ENCODE measurements at regions not wholly inside any gene's neighbourhood (a gene's known extent, or its start where the extent isn't known, plus 50 kb on each side); places are given as distances from the start of the nearest gene placed in this dataset.

DNA sequence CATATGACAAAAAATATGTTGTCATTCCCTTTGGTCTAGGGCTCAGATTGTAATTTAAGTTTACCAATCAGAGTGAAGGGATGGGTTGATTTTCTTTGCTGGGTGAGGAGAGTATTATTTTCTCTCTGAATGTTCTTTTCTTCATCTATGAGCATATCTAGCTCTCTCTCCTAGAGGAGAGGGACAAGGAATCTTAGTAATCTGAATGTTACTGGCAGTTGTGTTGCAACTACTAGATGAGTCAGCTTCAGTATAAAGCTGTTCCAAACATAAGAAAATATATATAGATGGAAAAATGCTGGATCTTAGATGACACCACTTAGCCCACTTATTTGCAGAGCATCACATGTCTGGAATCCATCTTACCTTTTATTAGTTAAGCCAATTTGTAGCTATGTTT lies 259.3 kb downstream of the TUSC1 start:
- no peak overlapping the region for H3K27ac ChIP-seq (ENCODE audit: low read depth in 1 of 2, low read length in 2 of 2)
- ChIA-PET POLR2A (no interaction called here), CTCF (no interaction called here)
- H3K27me3 ChIP-seq (ENCODE audit: control insufficient read depth in 1 of 2, insufficient read depth in 2 of 2, low read length in 2 of 2): no peaks in the 10 kb centered on the region
- no peaks in the 10 kb centered on the region for H3K9me3 ChIP-seq (ENCODE audit: control insufficient read depth in 1 of 2, insufficient read depth in 1 of 2, low read length in 2 of 2)
- no peaks in the 10 kb centered on the region for H3K27me3 Mint-ChIP-seq
- no peak for DNase-seq
- no peaks in the 10 kb centered on the region for H3K4me1 ChIP-seq (ENCODE audit: insufficient read depth, low read length)
- TF ChIP-seq, protein P1, sequence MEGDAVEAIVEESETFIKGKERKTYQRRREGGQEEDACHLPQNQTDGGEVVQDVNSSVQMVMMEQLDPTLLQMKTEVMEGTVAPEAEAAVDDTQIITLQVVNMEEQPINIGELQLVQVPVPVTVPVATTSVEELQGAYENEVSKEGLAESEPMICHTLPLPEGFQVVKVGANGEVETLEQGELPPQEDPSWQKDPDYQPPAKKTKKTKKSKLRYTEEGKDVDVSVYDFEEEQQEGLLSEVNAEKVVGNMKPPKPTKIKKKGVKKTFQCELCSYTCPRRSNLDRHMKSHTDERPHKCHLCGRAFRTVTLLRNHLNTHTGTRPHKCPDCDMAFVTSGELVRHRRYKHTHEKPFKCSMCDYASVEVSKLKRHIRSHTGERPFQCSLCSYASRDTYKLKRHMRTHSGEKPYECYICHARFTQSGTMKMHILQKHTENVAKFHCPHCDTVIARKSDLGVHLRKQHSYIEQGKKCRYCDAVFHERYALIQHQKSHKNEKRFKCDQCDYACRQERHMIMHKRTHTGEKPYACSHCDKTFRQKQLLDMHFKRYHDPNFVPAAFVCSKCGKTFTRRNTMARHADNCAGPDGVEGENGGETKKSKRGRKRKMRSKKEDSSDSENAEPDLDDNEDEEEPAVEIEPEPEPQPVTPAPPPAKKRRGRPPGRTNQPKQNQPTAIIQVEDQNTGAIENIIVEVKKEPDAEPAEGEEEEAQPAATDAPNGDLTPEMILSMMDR (IDR thresholded peaks at IDR 0.05): no peak
- H3K4me3 ChIP-seq (ENCODE audit: low read length): no peak overlapping the region
- H3K27ac Mint-ChIP-seq: no peak overlapping the region
- intact Hi-C loops (cut with DNase I, micrococcal nuclease): no loop called here
- ATAC-seq (ENCODE audit: poor library complexity): no peak
- no peaks in the 10 kb centered on the region for H3K4me1 Mint-ChIP-seq (ENCODE audit: low read depth)
- H3K36me3 Mint-ChIP-seq (ENCODE audit: low read depth): no peaks in the 10 kb centered on the region
- peaks cover 19% of the 10 kb centered on the region for H3K9me3 Mint-ChIP-seq
- no peaks in the 10 kb centered on the region for H3K36me3 ChIP-seq (ENCODE audit: insufficient read depth, low read length)
- H3K4me3 Mint-ChIP-seq: no peak overlapping the region

DNA sequence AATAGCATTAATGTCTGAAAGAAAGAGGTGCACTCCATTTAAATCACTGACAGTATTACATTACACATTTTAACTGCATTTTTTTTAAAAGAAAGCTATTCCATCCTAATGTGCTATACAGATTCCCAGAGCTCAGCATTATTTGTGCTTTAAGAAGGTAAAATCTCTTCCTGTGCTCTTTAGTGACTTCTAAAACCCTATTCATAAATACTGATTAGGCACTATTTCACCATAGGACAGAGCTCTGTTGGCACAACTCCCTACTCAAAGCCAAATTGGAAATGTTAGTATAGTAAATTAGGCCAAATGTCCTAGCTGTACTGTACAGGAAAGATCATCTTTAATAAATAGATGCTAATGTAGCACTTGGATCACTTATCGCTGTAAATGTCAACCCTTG lies 262.5 kb downstream of the TUSC1 start:
- no peaks in the 10 kb centered on the region for H3K4me1 ChIP-seq (ENCODE audit: insufficient read depth, low read length)
- intact Hi-C loops (cut with DNase I, micrococcal nuclease): no loop called here
- ChIA-PET CTCF (no interaction called here), POLR2A (no interaction called here)
- no peak overlapping the region for H3K27ac Mint-ChIP-seq
- H3K27ac ChIP-seq (ENCODE audit: low read depth in 1 of 2, low read length in 2 of 2): no peak overlapping the region
- H3K4me3 Mint-ChIP-seq: no peak overlapping the region
- no peaks in the 10 kb centered on the region for H3K27me3 Mint-ChIP-seq
- H3K36me3 Mint-ChIP-seq (ENCODE audit: low read depth): no peaks in the 10 kb centered on the region
- H3K9me3 Mint-ChIP-seq: peaks cover 14% of the 10 kb centered on the region
- no peaks in the 10 kb centered on the region for H3K27me3 ChIP-seq (ENCODE audit: control insufficient read depth in 1 of 2, insufficient read depth in 2 of 2, low read length in 2 of 2)
- H3K9me3 ChIP-seq (ENCODE audit: control insufficient read depth in 1 of 2, insufficient read depth in 1 of 2, low read length in 2 of 2): no peaks in the 10 kb centered on the region
- H3K36me3 ChIP-seq (ENCODE audit: insufficient read depth, low read length): no peaks in the 10 kb centered on the region
- H3K4me1 Mint-ChIP-seq (ENCODE audit: low read depth): no peaks in the 10 kb centered on the region
- no peak overlapping the region for H3K4me3 ChIP-seq (ENCODE audit: low read length)
- TF ChIP-seq, protein P1 (IDR thresholded peaks at IDR 0.05): no peak
- DNase-seq (no peak), ATAC-seq (ENCODE audit: poor library complexity) (no peak)

DNA sequence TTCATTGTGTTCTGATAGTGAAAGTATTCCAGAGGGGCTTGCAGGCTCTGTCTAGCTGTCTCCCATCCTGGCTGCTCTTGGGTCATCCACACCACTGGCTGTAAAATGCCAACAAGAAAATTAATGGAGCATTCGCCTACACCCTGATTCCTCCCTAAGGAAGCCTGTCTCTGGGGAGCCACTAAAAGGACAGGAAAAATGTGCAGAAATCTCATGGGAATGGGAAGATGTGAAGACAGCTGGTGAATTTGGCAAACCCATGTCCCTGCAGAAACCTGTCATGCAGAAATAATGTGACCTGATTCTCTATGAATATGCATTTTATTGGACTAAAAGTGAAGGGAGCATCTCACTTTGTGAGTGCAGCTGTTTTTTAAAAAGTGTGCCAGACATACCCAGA lies 265.6 kb downstream of the TUSC1 start:
- no peak overlapping the region for H3K27ac Mint-ChIP-seq
- TF ChIP-seq, protein P1 (IDR thresholded peaks at IDR 0.05): no peak
- ChIA-PET CTCF (no interaction called here), POLR2A (no interaction called here)
- H3K9me3 Mint-ChIP-seq: peaks cover 17% of the 10 kb centered on the region
- no peak overlapping the region for H3K4me3 Mint-ChIP-seq
- no peak for ATAC-seq (ENCODE audit: poor library complexity)
- Histone ChIP-seq H3K4me1 (ENCODE audit: insufficient read depth, low read length) (no peaks in the 10 kb centered on the region), H3K4me3 (ENCODE audit: low read length) (no peak overlapping the region), H3K9me3 (ENCODE audit: control insufficient read depth in 1 of 2, insufficient read depth in 1 of 2, low read length in 2 of 2) (no peaks in the 10 kb centered on the region), H3K27ac (ENCODE audit: low read depth in 1 of 2, low read length in 2 of 2) (no peak overlapping the region), H3K36me3 (ENCODE audit: insufficient read depth, low read length) (no peaks in the 10 kb centered on the region), H3K27me3 (ENCODE audit: control insufficient read depth in 1 of 2, insufficient read depth in 2 of 2, low read length in 2 of 2) (no peaks in the 10 kb centered on the region)
- H3K36me3 Mint-ChIP-seq (ENCODE audit: low read depth): no peaks in the 10 kb centered on the region
- no peaks in the 10 kb centered on the region for H3K4me1 Mint-ChIP-seq (ENCODE audit: low read depth)
- H3K27me3 Mint-ChIP-seq: no peaks in the 10 kb centered on the region
- DNase-seq: no peak
- intact Hi-C loops (cut with DNase I, micrococcal nuclease): no loop called here

Measured in CD4-positive, alpha-beta T cell (primary cell).